NCI-H446 (cell line): ENCODE measurements at regions not wholly inside any gene's neighbourhood (a gene's known extent, or its start where the extent isn't known, plus 50 kb on each side); places are given as distances from the start of the nearest gene placed in this dataset.
A peak's percentile ranks its signal among the peaks of the same experiment; 100 is the strongest.

Source experiments
- DNase-seq, 2 experiments: peaks; one replicate each; lab custom pipeline; 2025; lab: John Stamatoyannopoulos, UW

- DNase-seq, result no peak
Observed at GRCh38 chr5:8848366-8848765, 697.5 kb downstream of the SEMA5A start.

- no peak for DNase-seq
Observed at GRCh38 chr5:8848997-8849594, 696.8 kb downstream of the SEMA5A start.

- no peak for DNase-seq
Observed at GRCh38 chr5:8851101-8851500, 694.8 kb downstream of the SEMA5A start.

GRCh38 chr5:8857051-8857450 is 688.8 kb downstream of the SEMA5A start:
- DNase-seq, result no peak

- DNase-seq, result no peak
Observed at GRCh38 chr5:8861764-8862163, 684.1 kb downstream of the SEMA5A start.

- DNase-seq, result peak in 1 of 2 experiments; percentile 30
Observed at GRCh38 chr5:8864053-8864452, 681.8 kb downstream of the SEMA5A start.

- no peak for DNase-seq
Observed at GRCh38 chr5:8865266-8865665, 680.6 kb downstream of the SEMA5A start.

GRCh38 chr5:8865686-8866374 is 680.0 kb downstream of the SEMA5A start:
- DNase-seq, result no peak

- DNase-seq, result no peak
Observed at GRCh38 chr5:8868283-8868682, 677.6 kb downstream of the SEMA5A start.

GRCh38 chr5:8869932-8870331 is 675.9 kb downstream of the SEMA5A start:
- no peak for DNase-seq

- no peak for DNase-seq
Observed at GRCh38 chr5:8870349-8870958, 675.4 kb downstream of the SEMA5A start.

- no peak for DNase-seq
Observed at GRCh38 chr5:8870959-8871355, 674.9 kb downstream of the SEMA5A start.

GRCh38 chr5:8871446-8871845 is 674.4 kb downstream of the SEMA5A start:
- DNase-seq, result no peak

GRCh38 chr5:8875722-8876121 is 670.2 kb downstream of the SEMA5A start:
- DNase-seq, result no peak

- no peak for DNase-seq
Observed at GRCh38 chr5:8879248-8879647, 666.6 kb downstream of the SEMA5A start.

GRCh38 chr5:8884029-8884428 is 661.8 kb downstream of the SEMA5A start:
- DNase-seq, result no peak

- no peak for DNase-seq
Observed at GRCh38 chr5:8892926-8893325, 652.9 kb downstream of the SEMA5A start.

- no peak for DNase-seq
Observed at GRCh38 chr5:8894031-8894430, 651.8 kb downstream of the SEMA5A start.

GRCh38 chr5:8895062-8895461 is 650.8 kb downstream of the SEMA5A start:
- DNase-seq, result no peak

GRCh38 chr5:8895599-8895998 is 650.3 kb downstream of the SEMA5A start:
- no peak for DNase-seq

- no peak for DNase-seq
Observed at GRCh38 chr5:8897316-8897715, 648.6 kb downstream of the SEMA5A start.

- DNase-seq, result peak in 1 of 2 experiments; percentile 16
Observed at GRCh38 chr5:8905021-8905420, 640.9 kb downstream of the SEMA5A start.

GRCh38 chr5:8906303-8906967 is 639.4 kb downstream of the SEMA5A start:
- DNase-seq, result no peak
